ENCODE measurements at regions not wholly inside any gene's neighbourhood (a gene's known extent, or its start where the extent isn't known, plus 50 kb on each side); places are given as distances from the start of the nearest gene placed in this dataset.

- TF ChIP-seq STAT1 (IDR thresholded peaks at IDR 0.05; ENCODE audit: unreplicated experiment): no peak
- no peak for TF ChIP-seq EZH2phosphoT487 (IDR thresholded peaks at IDR 0.05; ENCODE audit: unreplicated experiment)
- TF ChIP-seq NANOG (IDR thresholded peaks at IDR 0.05; ENCODE audit: borderline replicate concordance): no peak
- Histone ChIP-seq H3K9me2 (ENCODE audit: insufficient read depth) (no peaks in the 10 kb centered on the region), H3F3A (replicated peaks; ENCODE audit: low read depth) (no peaks in the 10 kb centered on the region), H3K27me3 (ENCODE audit: insufficient read depth) (no peaks in the 10 kb centered on the region), H3K4me2 (no peak overlapping the region), H3K79me2 (replicated peaks; ENCODE audit: insufficient read depth) (no peaks in the 10 kb centered on the region), H3K4me1 (ENCODE audit: insufficient read depth) (no peaks in the 10 kb centered on the region), H3K27ac (ENCODE audit: low read depth) (no peak overlapping the region), H2AFZ (no peak overlapping the region), H4K20me1 (replicated peaks; ENCODE audit: insufficient read depth) (no peaks in the 10 kb centered on the region; the same call in 1 of the 2 replicates), H3K36me3 (ENCODE audit: insufficient read depth) (no peaks in the 10 kb centered on the region), H3K4me3 (no peak overlapping the region)
- Mint-ChIP-seq H3K4me3 (no peak overlapping the region), H3K4me1 (peaks cover 5% of the 10 kb centered on the region; the same call in 1 of the 3 replicates), H3K9me3 (no peaks in the 10 kb centered on the region), H3K27ac (no peak overlapping the region), H3K36me3 (ENCODE audit: low read depth) (no peaks in the 10 kb centered on the region), H3K27me3 (ENCODE audit: insufficient read depth, low read depth, poor library complexity) (no peaks in the 10 kb centered on the region)
- DNase-seq (ENCODE audit: low spot score) (no peak), ATAC-seq (no peak)
Observed at GRCh38 chr4:84166486-84166885, 332.6 kb downstream of the NKX6-1 start.

GRCh38 chr4:84164201-84164600 lies 334.9 kb downstream of the NKX6-1 start:
- ATAC-seq: no peak
- no peak for TF ChIP-seq POLR2AphosphoS5 (IDR thresholded peaks at IDR 0.05; ENCODE audit: low read depth)
- no peak for TF ChIP-seq EZH2 (IDR thresholded peaks at IDR 0.05; ENCODE audit: low read depth, unreplicated experiment)
- TF ChIP-seq, protein P1, sequence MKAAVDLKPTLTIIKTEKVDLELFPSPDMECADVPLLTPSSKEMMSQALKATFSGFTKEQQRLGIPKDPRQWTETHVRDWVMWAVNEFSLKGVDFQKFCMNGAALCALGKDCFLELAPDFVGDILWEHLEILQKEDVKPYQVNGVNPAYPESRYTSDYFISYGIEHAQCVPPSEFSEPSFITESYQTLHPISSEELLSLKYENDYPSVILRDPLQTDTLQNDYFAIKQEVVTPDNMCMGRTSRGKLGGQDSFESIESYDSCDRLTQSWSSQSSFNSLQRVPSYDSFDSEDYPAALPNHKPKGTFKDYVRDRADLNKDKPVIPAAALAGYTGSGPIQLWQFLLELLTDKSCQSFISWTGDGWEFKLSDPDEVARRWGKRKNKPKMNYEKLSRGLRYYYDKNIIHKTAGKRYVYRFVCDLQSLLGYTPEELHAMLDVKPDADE (IDR thresholded peaks at IDR 0.05): no peak
- TF ChIP-seq CREB1 (CRISPR knock-in tag; IDR thresholded peaks at IDR 0.05; ENCODE audit: low read depth): no peak
- no peak for TF ChIP-seq ZNF331 (CRISPR knock-in tag; IDR thresholded peaks at IDR 0.05; ENCODE audit: low read depth)
- TF ChIP-seq ZNF462 (CRISPR knock-in tag; IDR thresholded peaks at IDR 0.05): no peak
- no peak for TF ChIP-seq NANOG (IDR thresholded peaks at IDR 0.05; ENCODE audit: borderline replicate concordance)
- no peak for TF ChIP-seq CTCF (conservative IDR thresholded peaks at IDR 0.05; ENCODE audit: low read depth in 2 of 2)
- no peak for TF ChIP-seq EZH2phosphoT487 (IDR thresholded peaks at IDR 0.05; ENCODE audit: unreplicated experiment)
- no peak for TF ChIP-seq JUNB (IDR thresholded peaks at IDR 0.05; ENCODE audit: unreplicated experiment)

More at GRCh38 chr4:84164201-84164600, 334.9 kb downstream of the NKX6-1 start:
- Histone ChIP-seq H2AFZ (no peak overlapping the region), H4K20me1 (replicated peaks; ENCODE audit: insufficient read depth) (no peaks in the 10 kb centered on the region; the same call in 1 of the 2 replicates), H3K9me2 (ENCODE audit: insufficient read depth) (no peaks in the 10 kb centered on the region), H3F3A (replicated peaks; ENCODE audit: low read depth) (no peaks in the 10 kb centered on the region), H3K4me3 (no peak overlapping the region), H3K27me3 (ENCODE audit: insufficient read depth) (no peaks in the 10 kb centered on the region), H3K27ac (ENCODE audit: low read depth) (no peak overlapping the region), H3K79me2 (replicated peaks; ENCODE audit: insufficient read depth) (no peaks in the 10 kb centered on the region), H3K36me3 (ENCODE audit: insufficient read depth) (no peaks in the 10 kb centered on the region), H3K4me1 (ENCODE audit: insufficient read depth) (no peaks in the 10 kb centered on the region), H3K4me2 (no peak overlapping the region)
- Mint-ChIP-seq H3K4me1 (peaks cover 5% of the 10 kb centered on the region; the same call in 1 of the 3 replicates), H3K4me3 (no peak overlapping the region), H3K9me3 (no peaks in the 10 kb centered on the region), H3K27ac (no peak overlapping the region), H3K36me3 (ENCODE audit: low read depth) (no peaks in the 10 kb centered on the region), H3K27me3 (ENCODE audit: insufficient read depth, low read depth, poor library complexity) (no peaks in the 10 kb centered on the region)
- no peak for DNase-seq (ENCODE audit: low spot score)

All from GM23338 (cell line).